ENCODE measurements at regions not wholly inside any gene's neighbourhood (a gene's known extent, or its start where the extent isn't known, plus 50 kb on each side); places are given as distances from the start of the nearest gene placed in this dataset.

DNA sequence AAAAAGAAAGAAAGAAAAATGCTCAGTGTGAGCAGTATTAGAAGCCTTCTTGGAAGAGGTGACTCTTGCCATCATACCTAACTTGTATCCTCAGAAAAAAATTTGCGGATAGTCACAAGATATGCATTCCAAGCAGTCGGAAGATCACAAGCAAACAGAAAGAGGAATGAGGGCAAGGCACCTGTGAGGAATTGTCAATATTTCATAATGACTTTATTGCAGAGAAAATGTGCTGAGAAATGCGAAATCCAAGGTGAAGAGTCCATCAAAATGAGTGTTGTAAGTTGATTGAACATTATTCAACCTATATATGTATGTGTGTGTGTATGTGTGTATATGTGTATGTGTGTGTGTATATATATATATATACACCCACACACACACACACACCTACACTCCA lies 1624.7 kb upstream of the LRRTM3 start:
- DNase-seq (ENCODE audit: low spot score) = no peak
- no peak for TF ChIP-seq CTCF (IDR thresholded peaks at IDR 0.05; ENCODE audit: borderline replicate concordance, control extremely low read depth, extremely low read depth, insufficient read depth, missing control alignments)
- in situ Hi-C loops (cut with MboI; ENCODE audit: low sequenced_read_pairs, unreplicated experiment) = no loop called here

DNA sequence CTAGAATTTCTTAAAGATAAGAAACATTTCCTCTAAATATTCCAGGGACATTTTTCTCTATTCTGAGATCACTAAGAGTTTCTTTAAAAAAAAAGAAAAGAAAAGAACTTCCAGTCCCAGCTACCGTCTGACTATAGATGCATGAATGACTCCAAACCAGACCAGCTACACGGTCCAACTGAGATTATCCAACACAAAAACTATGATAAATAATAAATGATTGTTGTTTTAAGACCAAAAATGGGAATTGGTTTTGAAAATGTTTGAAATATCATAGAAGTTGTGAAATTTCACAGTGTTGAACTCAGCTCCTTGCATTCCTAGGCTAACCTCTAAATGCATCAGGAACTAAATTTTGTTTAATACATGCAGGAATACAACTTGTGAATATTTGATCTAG lies 1619.6 kb upstream of the LRRTM3 start:
- TF ChIP-seq CTCF (IDR thresholded peaks at IDR 0.05; ENCODE audit: borderline replicate concordance, control extremely low read depth, extremely low read depth, insufficient read depth, missing control alignments) = no peak
- in situ Hi-C loops (cut with MboI; ENCODE audit: low sequenced_read_pairs, unreplicated experiment) = no loop called here
- DNase-seq (ENCODE audit: low spot score) = no peak

- in situ Hi-C loops (cut with MboI; ENCODE audit: low sequenced_read_pairs, unreplicated experiment) = no loop called here
- TF ChIP-seq CTCF (IDR thresholded peaks at IDR 0.05; ENCODE audit: borderline replicate concordance, control extremely low read depth, extremely low read depth, insufficient read depth, missing control alignments) = no peak
- DNase-seq (ENCODE audit: low spot score) = no peak
Observed at GRCh38 chr10:65312876-65313275, 1613.0 kb upstream of the LRRTM3 start.

DNA sequence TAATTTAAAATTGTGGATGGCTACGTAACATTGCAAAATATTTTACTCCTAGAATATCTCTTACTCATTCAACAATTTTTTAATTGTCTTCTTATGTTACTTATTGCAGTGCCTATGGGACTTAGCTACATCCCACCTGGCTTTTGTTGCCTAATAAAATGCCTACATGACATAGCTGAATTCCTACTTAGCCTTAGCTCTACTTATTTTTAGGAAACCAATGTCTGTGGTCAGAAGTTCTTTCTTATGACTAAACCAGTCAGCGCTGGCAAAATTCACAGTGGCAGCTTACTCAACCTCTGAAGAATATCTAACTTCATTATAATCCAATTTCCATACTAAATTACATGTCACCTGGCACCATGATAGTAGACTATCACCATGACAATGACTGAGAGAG lies 1612.4 kb upstream of the LRRTM3 start:
- DNase-seq (ENCODE audit: low spot score) = no peak
- in situ Hi-C loops (cut with MboI; ENCODE audit: low sequenced_read_pairs, unreplicated experiment) = no loop called here
- no peak for TF ChIP-seq CTCF (IDR thresholded peaks at IDR 0.05; ENCODE audit: borderline replicate concordance, control extremely low read depth, extremely low read depth, insufficient read depth, missing control alignments)

DNA sequence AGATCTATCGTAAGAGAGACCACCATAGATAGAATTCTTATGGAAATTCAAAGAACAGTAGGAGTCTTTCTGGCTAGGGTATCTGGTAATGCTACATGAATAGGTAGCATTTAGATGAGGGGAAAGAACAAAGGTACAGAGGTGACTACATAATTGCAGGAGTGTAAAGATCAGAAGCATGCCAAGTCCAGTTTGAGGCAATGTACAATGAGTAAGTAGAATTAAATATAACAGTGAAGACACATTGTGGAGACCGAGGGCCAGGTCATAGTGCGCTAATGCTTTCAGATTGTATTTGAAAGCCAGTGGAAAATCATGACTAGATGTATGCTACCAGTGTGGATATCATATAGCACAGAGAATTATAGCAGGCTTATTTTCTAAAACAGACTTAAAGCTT lies 1611.6 kb upstream of the LRRTM3 start:
- in situ Hi-C loops (cut with MboI; ENCODE audit: low sequenced_read_pairs, unreplicated experiment) = no loop called here
- DNase-seq (ENCODE audit: low spot score) = no peak
- no peak for TF ChIP-seq CTCF (IDR thresholded peaks at IDR 0.05; ENCODE audit: borderline replicate concordance, control extremely low read depth, extremely low read depth, insufficient read depth, missing control alignments)

DNA sequence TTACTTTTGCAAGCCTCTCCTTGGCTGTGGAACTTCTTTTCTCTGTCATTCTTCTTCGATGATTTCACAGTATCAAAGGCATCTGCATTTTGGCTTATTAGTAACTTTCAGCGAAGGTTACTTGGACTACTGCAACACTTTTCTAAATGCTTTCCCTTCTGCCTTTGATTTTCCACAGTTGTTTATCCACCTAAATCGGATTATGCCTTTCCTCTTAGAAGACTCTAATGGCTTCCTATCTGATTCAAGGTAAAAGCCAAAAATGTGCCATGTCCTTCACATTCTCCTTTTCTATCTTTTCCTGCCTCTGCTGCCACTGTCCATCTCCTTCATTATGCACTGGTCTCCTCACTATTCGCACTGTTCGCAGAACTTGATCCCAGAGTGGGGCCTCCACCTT lies 1606.3 kb upstream of the LRRTM3 start:
- TF ChIP-seq CTCF (IDR thresholded peaks at IDR 0.05; ENCODE audit: borderline replicate concordance, control extremely low read depth, extremely low read depth, insufficient read depth, missing control alignments) = no peak
- in situ Hi-C loops (cut with MboI; ENCODE audit: low sequenced_read_pairs, unreplicated experiment) = no loop called here
- DNase-seq (ENCODE audit: low spot score) = no peak

Measured in GM13976 (cell line).